GM12874 (cell line): ENCODE measurements at regions not wholly inside any gene's neighbourhood (a gene's known extent, or its start where the extent isn't known, plus 50 kb on each side); places are given as distances from the start of the nearest gene placed in this dataset.

Source experiments
- CTCF ChIP-seq: IDR thresholded peaks from 2 replicates; pipeline ENCODE4 v1.5.1; 2011; ENCODE audit warnings: low read depth, mild to moderate bottlenecking, control low read depth, low read length, moderate library complexity; ENCODE audit not compliant: insufficient read depth

- no peak for TF ChIP-seq CTCF
Observed at GRCh38 chr6:10193321-10193720, 221.6 kb downstream of the TFAP2A start.

GRCh38 chr6:10190042-10190441 is 224.8 kb downstream of the TFAP2A start:
- TF ChIP-seq CTCF: no peak

GRCh38 chr6:10184371-10185227 is 230.3 kb downstream of the TFAP2A start:
- TF ChIP-seq CTCF: no peak

- no peak for TF ChIP-seq CTCF
Observed at GRCh38 chr6:10180138-10181074, 234.5 kb downstream of the TFAP2A start.

- no peak for TF ChIP-seq CTCF
Observed at GRCh38 chr6:10177704-10178103, 237.2 kb downstream of the TFAP2A start.

GRCh38 chr6:10175362-10175761 is 239.5 kb downstream of the TFAP2A start:
- TF ChIP-seq CTCF: no peak

- no peak for TF ChIP-seq CTCF
Observed at GRCh38 chr6:10174761-10175160, 240.1 kb downstream of the TFAP2A start.
